Mesenchymal stem cell (in vitro differentiated cells and primary cell): ENCODE measurements at regions not wholly inside any gene's neighbourhood (a gene's known extent, or its start where the extent isn't known, plus 50 kb on each side); places are given as distances from the start of the nearest gene placed in this dataset.

Experiments
- DNase-seq: peaks from one replicate; pipeline ENCODE4 v3.0.0-alpha.2; 2013
- H2AFZ ChIP-seq: one replicate; pipeline ENCODE4 v1.6.1; 2013; ENCODE audit warnings: low read depth, mild to moderate bottlenecking, control low read depth, inconsistent platforms, low read length, moderate library complexity
- H2AK5ac ChIP-seq: 2 replicates; pipeline ENCODE4 v1.6.1; 2013; ENCODE audit warnings: low read length, moderate library complexity, mild to moderate bottlenecking, inconsistent platforms; ENCODE audit not compliant: severe bottlenecking
- H2BK120ac ChIP-seq: one replicate; pipeline ENCODE4 v1.6.1; 2013; ENCODE audit warnings: low read depth, mild to moderate bottlenecking, inconsistent platforms, low read length, moderate library complexity
- H2BK12ac ChIP-seq, 2 experiments: one replicate each; pipeline ENCODE4 v1.6.1; 2013; ENCODE audit warnings: inconsistent platforms in 2 of 2, low read length in 2 of 2, mild to moderate bottlenecking in 2 of 2, moderate library complexity in 2 of 2, control low read depth in 1 of 2
- H2BK15ac ChIP-seq: one replicate; pipeline ENCODE4 v1.6.1; 2013; ENCODE audit warnings: mild to moderate bottlenecking, low read depth, inconsistent platforms; ENCODE audit not compliant: poor library complexity, severe bottlenecking
- H2BK5ac ChIP-seq: 2 replicates; pipeline ENCODE4 v1.6.1; 2013; ENCODE audit warnings: low read depth, mild to moderate bottlenecking, low read length, control low read depth, inconsistent platforms; ENCODE audit not compliant: poor library complexity, severe bottlenecking
- H3K14ac ChIP-seq, 2 experiments: one replicate each; pipeline ENCODE4 v1.6.1; 2013; ENCODE audit warnings: inconsistent platforms in 2 of 2, low read length in 2 of 2, control low read depth in 1 of 2, mild to moderate bottlenecking in 1 of 2, moderate library complexity in 1 of 2
- H3K18ac ChIP-seq, 2 experiments: one replicate each; pipeline ENCODE4 v1.6.1; 2013; ENCODE audit warnings: inconsistent platforms in 2 of 2, low read length in 2 of 2, control low read depth in 1 of 2, low read depth in 1 of 2, mild to moderate bottlenecking in 1 of 2
- H3K23ac ChIP-seq, 2 experiments: one replicate each; pipeline ENCODE4 v1.6.1; 2013; ENCODE audit warnings: inconsistent platforms in 2 of 2, low read length in 2 of 2, mild to moderate bottlenecking in 2 of 2, moderate library complexity in 2 of 2, control low read depth in 1 of 2
- H3K27ac ChIP-seq: 2 replicates; pipeline ENCODE4 v1.5.1; 2013; ENCODE audit warnings: mild to moderate bottlenecking, moderate library complexity, low read length, control low read depth, inconsistent platforms; ENCODE audit not compliant: poor library complexity, severe bottlenecking
- H3K27me3 ChIP-seq, 2 experiments: 2 replicates each; pipeline versions ENCODE4 v1.6.1 to v1.7.0; 2013; ENCODE audit warnings: low read length in 2 of 2, mild to moderate bottlenecking in 2 of 2, moderate library complexity in 2 of 2, control low read depth in 1 of 2, inconsistent platforms in 1 of 2; ENCODE audit not compliant: control insufficient read depth in 1 of 2, insufficient read depth in 1 of 2
- H3K36me3 ChIP-seq, 2 experiments: 2 replicates each; pipeline versions ENCODE4 v1.6.1 to v1.7.0; 2013; ENCODE audit warnings: low read length in 2 of 2, control low read depth in 1 of 2, inconsistent platforms in 1 of 2, low read depth in 1 of 2, mild to moderate bottlenecking in 1 of 2; ENCODE audit not compliant: insufficient read depth in 2 of 2, control insufficient read depth in 1 of 2
- H3K4ac ChIP-seq, 2 experiments: one replicate each; pipeline ENCODE4 v1.6.1; 2013; ENCODE audit warnings: inconsistent platforms in 2 of 2, low read length in 2 of 2, mild to moderate bottlenecking in 2 of 2, moderate library complexity in 2 of 2, control low read depth in 1 of 2, low read depth in 1 of 2
- H3K4me1 ChIP-seq: 2 replicates; pipeline ENCODE4 v1.6.1; 2013; ENCODE audit warnings: low read depth, low read length, control low read depth; ENCODE audit not compliant: control insufficient read depth, insufficient read depth
- H3K4me2 ChIP-seq: 2 replicates; pipeline ENCODE4 v1.6.1; 2013; ENCODE audit warnings: low read length, mild to moderate bottlenecking, inconsistent platforms; ENCODE audit not compliant: poor library complexity, severe bottlenecking
- H3K4me3 ChIP-seq, 2 experiments: 2 replicates each; pipeline versions ENCODE4 v1.5.1 to v1.7.0; 2013; ENCODE audit warnings: low read length in 2 of 2, mild to moderate bottlenecking in 2 of 2, control low read depth in 1 of 2, low read depth in 1 of 2; ENCODE audit not compliant: insufficient read depth in 1 of 2
- H3K79me1 ChIP-seq: replicated peaks from 2 replicates; pipeline ENCODE4 v1.6.1; 2013; ENCODE audit warnings: mild to moderate bottlenecking, control low read depth, low read length, inconsistent platforms; ENCODE audit not compliant: poor library complexity, severe bottlenecking
- H3K9ac ChIP-seq: 2 replicates; pipeline ENCODE4 v1.7.0; 2013; ENCODE audit warnings: mild to moderate bottlenecking, low read length, moderate library complexity
- H3K9me3 ChIP-seq: 2 replicates; pipeline ENCODE4 v1.7.0; 2013; ENCODE audit warnings: mild to moderate bottlenecking, low read length; ENCODE audit not compliant: control insufficient read depth
- H4K8ac ChIP-seq: one replicate; pipeline ENCODE4 v1.6.1; 2013; ENCODE audit warnings: inconsistent platforms, mild to moderate bottlenecking, low read length, moderate library complexity
- H4K91ac ChIP-seq: one replicate; pipeline ENCODE4 v1.6.1; 2013; ENCODE audit warnings: mild to moderate bottlenecking, low read length, inconsistent platforms
- WGBS: methylation state at CpG from one replicate; pipeline ENCODE4 v1.1.7; 2013; ENCODE audit warnings: mixed read lengths; 5-methylcytosine and 5-hydroxymethylcytosine counted together

DNA sequence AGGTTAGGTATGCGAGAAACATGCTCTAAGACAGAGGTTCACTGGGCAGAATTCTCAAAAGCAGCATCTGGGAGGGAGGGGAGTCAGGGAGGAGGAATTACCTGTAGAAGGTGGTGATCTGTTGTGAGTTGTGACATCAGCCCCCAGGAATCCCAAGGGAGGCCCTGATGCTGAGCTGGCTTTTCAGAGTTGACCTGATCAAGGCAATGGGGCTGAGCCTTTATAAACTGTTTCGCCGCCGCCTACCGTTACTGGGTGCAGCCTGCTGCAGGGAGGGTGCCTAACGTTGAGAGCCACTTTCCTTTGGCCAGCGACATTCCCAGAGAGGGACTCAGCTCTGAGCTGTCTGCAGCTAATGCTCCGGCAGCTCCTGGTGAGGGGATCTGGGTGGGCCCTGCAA lies 257.9 kb upstream of the TMEM132C start:
- Histone ChIP-seq H3K79me1 (no peaks in the 10 kb centered on the region), H4K91ac (no peak overlapping the region), H3K14ac (no peak overlapping the region), H3K27ac (no peak overlapping the region), H3K4me3 (no peak overlapping the region), H3K4ac (no peak overlapping the region), H4K8ac (no peak overlapping the region), H2BK5ac (no peak overlapping the region), H3K18ac (no peak overlapping the region), H3K27me3 (peaks cover 0 to 8% of the 10 kb centered on the region in 2 experiments), H3K4me1 (no peaks in the 10 kb centered on the region), H2BK120ac (no peak overlapping the region), H3K9me3 (no peaks in the 10 kb centered on the region), H2AFZ (no peak overlapping the region), H2AK5ac (no peak overlapping the region), H2BK15ac (no peak overlapping the region), H2BK12ac (no peak overlapping the region), H3K4me2 (no peak overlapping the region), H3K23ac (no peak overlapping the region), H3K9ac (no peak overlapping the region), H3K36me3 (no peaks in the 10 kb centered on the region)
- no peak for DNase-seq
- WGBS = 36% methylated on average over 8 of the region's 8 CpGs

DNA sequence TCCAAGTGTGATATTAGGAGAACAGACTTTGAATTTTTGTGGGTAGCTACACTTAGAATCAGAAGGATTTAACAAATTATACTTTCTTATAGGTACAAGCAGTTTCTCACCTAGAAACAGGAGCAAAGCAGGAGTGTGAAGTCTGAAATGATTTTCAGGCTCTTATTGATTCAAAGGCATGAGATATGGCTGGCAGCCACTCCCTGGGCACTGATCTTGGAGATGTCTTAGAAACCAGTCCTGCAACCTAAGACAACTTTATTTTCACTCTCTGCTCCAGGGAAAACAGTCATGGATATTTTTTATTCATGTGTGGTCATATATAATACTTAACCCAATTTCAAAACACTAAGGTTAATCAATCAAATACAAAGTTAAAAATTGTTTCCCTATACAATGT lies 254.9 kb upstream of the TMEM132C start:
- Histone ChIP-seq H3K4me3 (no peak overlapping the region), H3K36me3 (no peaks in the 10 kb centered on the region), H2AFZ (no peak overlapping the region), H3K27me3 (no peaks in the 10 kb centered on the region), H4K8ac (no peak overlapping the region), H3K27ac (no peak overlapping the region), H3K4ac (no peak overlapping the region), H3K14ac (no peak overlapping the region), H2BK120ac (no peak overlapping the region), H2BK5ac (no peak overlapping the region), H3K23ac (no peak overlapping the region), H3K4me1 (no peaks in the 10 kb centered on the region), H3K9me3 (no peaks in the 10 kb centered on the region), H2BK12ac (no peak overlapping the region), H3K18ac (no peak overlapping the region), H3K79me1 (no peaks in the 10 kb centered on the region), H2AK5ac (no peak overlapping the region), H4K91ac (no peak overlapping the region), H3K9ac (no peak overlapping the region), H2BK15ac (no peak overlapping the region), H3K4me2 (no peak overlapping the region)
- DNase-seq = no peak

DNA sequence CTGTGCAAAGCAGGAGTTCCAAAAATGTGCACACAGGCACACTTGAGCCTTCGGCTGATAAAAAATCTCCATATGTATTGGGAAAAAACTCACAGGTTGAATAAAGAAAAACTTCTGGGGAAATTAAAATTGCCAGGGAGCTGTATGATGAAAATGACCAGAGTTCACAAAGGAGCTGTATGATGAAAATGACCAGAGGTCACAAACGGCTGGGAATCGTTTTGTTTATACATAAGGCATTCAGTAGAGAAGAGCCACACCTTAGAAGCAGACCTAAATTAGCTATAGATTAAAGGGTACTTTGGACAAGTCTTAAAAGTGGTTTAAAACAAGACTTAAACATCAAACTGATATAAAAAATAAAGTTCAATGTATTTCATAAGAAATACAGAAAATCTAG lies 251.7 kb upstream of the TMEM132C start:
- no peak for DNase-seq
- no peak overlapping the region for H3K23ac ChIP-seq
- H3K27me3 ChIP-seq = no peaks in the 10 kb centered on the region
- no peak overlapping the region for H3K18ac ChIP-seq
- H2BK15ac ChIP-seq = no peak overlapping the region
- H3K79me1 ChIP-seq = no peaks in the 10 kb centered on the region
- no peak overlapping the region for H3K14ac ChIP-seq
- H4K91ac ChIP-seq = no peak overlapping the region
- no peak overlapping the region for H2BK12ac ChIP-seq
- no peak overlapping the region for H2BK5ac ChIP-seq
- H4K8ac ChIP-seq = no peak overlapping the region
- H3K27ac ChIP-seq = no peak overlapping the region
- no peaks in the 10 kb centered on the region for H3K9me3 ChIP-seq
- no peak overlapping the region for H3K4me3 ChIP-seq
- no peak overlapping the region for H3K4me2 ChIP-seq
- H2BK120ac ChIP-seq = no peak overlapping the region
- no peaks in the 10 kb centered on the region for H3K36me3 ChIP-seq
- H3K9ac ChIP-seq = no peak overlapping the region
- no peaks in the 10 kb centered on the region for H3K4me1 ChIP-seq
- H2AFZ ChIP-seq = no peak overlapping the region
- 88% methylated on average over 1 of the region's 3 CpGs for WGBS
- H3K4ac ChIP-seq = no peak overlapping the region
- H2AK5ac ChIP-seq = no peak overlapping the region

DNA sequence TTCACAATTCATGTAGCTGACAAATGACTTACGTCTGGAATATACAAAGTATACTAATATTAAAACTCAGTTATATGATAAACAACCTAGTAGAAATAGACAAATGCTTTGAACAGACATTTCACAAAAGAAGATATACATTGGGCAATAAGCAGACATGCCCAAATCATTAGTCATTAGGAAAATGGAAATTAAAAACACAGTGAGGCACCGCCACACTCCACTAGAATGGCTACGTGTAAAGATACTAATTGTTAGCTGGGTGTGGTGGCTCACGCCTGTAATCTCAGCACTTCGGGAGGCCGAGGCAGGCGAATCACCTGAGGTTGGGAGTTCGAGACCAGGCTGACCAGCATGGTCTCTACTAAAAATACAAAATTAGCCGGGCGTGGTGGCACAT lies 248.9 kb upstream of the TMEM132C start:
- peaks cover 0 to 11% of the 10 kb centered on the region in 2 experiments for H3K27me3 ChIP-seq
- WGBS = 73% methylated on average over 9 of the region's 10 CpGs

More for the DNA sequence above, 248.9 kb upstream of the TMEM132C start:
- H3K14ac ChIP-seq = no peak overlapping the region
- no peak overlapping the region for H4K91ac ChIP-seq
- no peak overlapping the region for H2BK12ac ChIP-seq
- no peak overlapping the region for H3K18ac ChIP-seq
- no peak overlapping the region for H2BK5ac ChIP-seq
- H2AK5ac ChIP-seq = no peak overlapping the region
- H3K4me3 ChIP-seq = no peak overlapping the region
- no peaks in the 10 kb centered on the region for H3K36me3 ChIP-seq
- no peak overlapping the region for H2AFZ ChIP-seq
- no peaks in the 10 kb centered on the region for H3K79me1 ChIP-seq
- no peaks in the 10 kb centered on the region for H3K9me3 ChIP-seq
- H3K4me1 ChIP-seq = no peaks in the 10 kb centered on the region
- no peak overlapping the region for H2BK15ac ChIP-seq
- DNase-seq = no peak
- no peak overlapping the region for H3K23ac ChIP-seq
- H3K4me2 ChIP-seq = no peak overlapping the region
- H3K4ac ChIP-seq = no peak overlapping the region
- H3K27ac ChIP-seq = no peak overlapping the region
- H4K8ac ChIP-seq = no peak overlapping the region
- no peak overlapping the region for H3K9ac ChIP-seq
- H2BK120ac ChIP-seq = no peak overlapping the region
